ENCODE measurements at regions not wholly inside any gene's neighbourhood (a gene's known extent, or its start where the extent isn't known, plus 50 kb on each side); places are given as distances from the start of the nearest gene placed in this dataset.

- POLR2A ChIA-PET = no interaction called here
- no peak for TF ChIP-seq CTCF (IDR thresholded peaks at IDR 0.05; ENCODE audit: extremely low read depth in 1 of 2, insufficient read depth in 1 of 2, low read depth in 1 of 2, low read length in 2 of 2)
- TF ChIP-seq GATA2 (IDR thresholded peaks at IDR 0.05; ENCODE audit: insufficient read depth, insufficient read length, low read depth, low read length) = no peak
- TF ChIP-seq MAX (IDR thresholded peaks at IDR 0.05; ENCODE audit: insufficient read depth, insufficient read length) = no peak
- TF ChIP-seq MYC (IDR thresholded peaks at IDR 0.05; ENCODE audit: low read depth, low read length) = no peak
- no peak for TF ChIP-seq FOS (IDR thresholded peaks at IDR 0.05; ENCODE audit: borderline replicate concordance, insufficient read depth, low read length)
- TF ChIP-seq POLR2AphosphoS5 (IDR thresholded peaks at IDR 0.05; ENCODE audit: insufficient read depth, low read depth, low read length) = no peak
- no peak for TF ChIP-seq JUN (IDR thresholded peaks at IDR 0.05; ENCODE audit: borderline replicate concordance, insufficient read depth, insufficient read length, low read depth)
- TF ChIP-seq POLR2A (IDR thresholded peaks at IDR 0.05; ENCODE audit: low read depth, low read length) = no peak
- TF ChIP-seq EZH2 (IDR thresholded peaks at IDR 0.05; ENCODE audit: borderline replicate concordance, low read depth, low read length, severe bottlenecking) = no peak
- Histone ChIP-seq H3K4me3 (replicated peaks in 1 of 3; ENCODE audit: insufficient read depth in 1 of 3, low read depth in 1 of 3, low read length in 3 of 3) (no peak overlapping the region), H3K27ac (ENCODE audit: insufficient read depth, low read depth, low read length) (no peak overlapping the region), H3K9me3 (replicated peaks; ENCODE audit: control insufficient read depth, insufficient read depth, low read length) (no peaks in the 10 kb centered on the region), H3K9ac (replicated peaks; ENCODE audit: extremely low read depth, insufficient read depth, low read length) (no peak overlapping the region), H3K9me1 (replicated peaks; ENCODE audit: control insufficient read depth, extremely low read depth, insufficient read depth, low read length) (no peaks in the 10 kb centered on the region), H4K20me1 (replicated peaks; ENCODE audit: control insufficient read depth, extremely low read depth, insufficient read depth, low read length) (no peaks in the 10 kb centered on the region), H3K36me3 (ENCODE audit: control insufficient read depth in 2 of 2, extremely low read depth in 1 of 2, insufficient read depth in 2 of 2, low read length in 2 of 2) (no peaks in the 10 kb centered on the region), H3K4me2 (ENCODE audit: insufficient read depth, low read length) (no peak overlapping the region), H3K79me2 (ENCODE audit: control insufficient read depth, insufficient read depth, low read length) (no peaks in the 10 kb centered on the region), H2AFZ (ENCODE audit: low read depth, low read length) (no peak overlapping the region), H3K27me3 (ENCODE audit: control insufficient read depth in 2 of 2, insufficient read depth in 2 of 2, low read length in 2 of 2) (no peaks in the 10 kb centered on the region), H3K4me1 (ENCODE audit: control insufficient read depth, extremely low read depth, insufficient read depth, low read length) (no peaks in the 10 kb centered on the region)
- dilution Hi-C loops (cut with MboI; ENCODE audit: extremely low pct_ligation_motif_present, low sequenced_read_pairs) (no loop called here), intact Hi-C loops (cut with micrococcal nuclease) (no loop called here)
- DNase-seq (ENCODE audit: low read depth, low spot score) (no peak), FAIRE-seq (no peak)
- no TSS peak for BruUV-seq (replicated peaks)
- CTCF ChIA-PET = no interaction called here
Observed at GRCh38 chr3:8020047-8020841, 481.4 kb upstream of the LMCD1 start.

Data from endothelial cell of umbilical vein (primary cell).